PC-9 (cell line): ENCODE measurements at regions not wholly inside any gene's neighbourhood (a gene's known extent, or its start where the extent isn't known, plus 50 kb on each side); places are given as distances from the start of the nearest gene placed in this dataset.

Experiments used
- CTCF ChIP-seq: fragments of 200-600 bp; sonication (generic); conservative IDR thresholded peaks from 2 replicates; pipeline ENCODE4 v1.6.1; 2017; ENCODE audit warnings: mixed run types, antibody characterized with exemption, mild to moderate bottlenecking, moderate library complexity
- EZH2 ChIP-seq: fragments of 200-600 bp; sonication (generic); IDR thresholded peaks from 2 replicates; pipeline ENCODE4 v1.8.0; 2017; ENCODE audit warnings: antibody characterized with exemption, low read depth

- no peak for TF ChIP-seq CTCF
- no peak for TF ChIP-seq EZH2
Observed at GRCh38 chr9:18141681-18142080, 332.3 kb upstream of the ADAMTSL1 start.
